Smooth muscle cell (in vitro differentiated cells): ENCODE measurements at regions not wholly inside any gene's neighbourhood (a gene's known extent, or its start where the extent isn't known, plus 50 kb on each side); places are given as distances from the start of the nearest gene placed in this dataset.

ENCODE experiments used
- DNase-seq: peaks from one replicate; lab custom pipeline; 2025; ENCODE audit not compliant: unreplicated experiment; lab: John Stamatoyannopoulos, UW
- H2AFZ ChIP-seq: fragments of 200-600 bp; sonication (generic); 2 replicates; pipeline ENCODE4 v1.6.0; 2016; ENCODE audit warnings: antibody characterized with exemption, low read depth, mild to moderate bottlenecking
- H3F3A ChIP-seq: fragments of 200-600 bp; sonication (generic); 2 replicates; pipeline ENCODE4 v1.6.0; 2017; ENCODE audit warnings: antibody characterized with exemption, low read depth
- H3K27ac ChIP-seq: fragments of 200-600 bp; sonication (generic); 2 replicates; pipeline ENCODE4 v1.5.1; 2016; ENCODE audit warnings: low read depth, mild to moderate bottlenecking
- H3K27me3 ChIP-seq: fragments of 200-600 bp; sonication (generic); 2 replicates; pipeline ENCODE4 v1.6.1; 2016; ENCODE audit warnings: low read depth, mild to moderate bottlenecking
- H3K36me3 ChIP-seq: fragments of 200-600 bp; sonication (generic); 2 replicates; pipeline ENCODE4 v1.5.1; 2016; ENCODE audit warnings: low read depth
- H3K4me1 ChIP-seq: fragments of 200-600 bp; sonication (generic); 2 replicates; pipeline ENCODE4 v1.5.1; 2016; ENCODE audit warnings: low read depth
- H3K4me2 ChIP-seq: fragments of 200-600 bp; sonication (generic); 2 replicates; pipeline ENCODE4 v1.6.0; 2016; ENCODE audit warnings: mild to moderate bottlenecking
- H3K4me3 ChIP-seq: fragments of 200-600 bp; sonication (generic); 2 replicates; pipeline ENCODE4 v1.5.1; 2016; ENCODE audit warnings: mild to moderate bottlenecking
- H3K79me2 ChIP-seq: fragments of 200-600 bp; sonication (generic); 2 replicates; pipeline ENCODE4 v1.6.0; 2016; ENCODE audit warnings: low read depth, mild to moderate bottlenecking
- H3K9ac ChIP-seq: fragments of 200-600 bp; sonication (generic); 2 replicates; pipeline ENCODE4 v1.6.0; 2016; ENCODE audit warnings: low read depth
- H3K9me3 ChIP-seq: fragments of 200-600 bp; sonication (generic); replicated peaks from 2 replicates; pipeline ENCODE4 v1.5.1; 2016; ENCODE audit warnings: low read depth
- H4K20me1 ChIP-seq: fragments of 200-600 bp; sonication (generic); 2 replicates; pipeline ENCODE4 v1.6.0; 2016; ENCODE audit warnings: low read depth
- CTCF ChIP-seq: fragments of 200-600 bp; sonication (generic); IDR thresholded peaks from 2 replicates; pipeline ENCODE4 v1.5.1; 2017; ENCODE audit warnings: borderline replicate concordance, mild to moderate bottlenecking, antibody characterized with exemption; ENCODE audit not compliant: insufficient read depth, poor library complexity, severe bottlenecking
- WGBS: methylation state at CpG from one replicate; pipeline ENCODE4 v1.1.7; 2016; ENCODE audit warnings: low lambda C conversion rate; 5-methylcytosine and 5-hydroxymethylcytosine counted together

GRCh38 chr11:90783111-90783510 lies 560.3 kb upstream of the CHORDC1 start:
- WGBS: 94% methylated on average over 3 of the region's 3 CpGs
- DNase-seq: no peak
- Histone ChIP-seq H3K79me2 (no peaks in the 10 kb centered on the region), H3K27ac (no peak overlapping the region), H3K9me3 (no peaks in the 10 kb centered on the region), H3K36me3 (no peaks in the 10 kb centered on the region), H3K9ac (no peak overlapping the region), H3K4me1 (no peaks in the 10 kb centered on the region), H3K4me2 (no peak overlapping the region), H2AFZ (no peak overlapping the region), H3K4me3 (no peak overlapping the region), H3K27me3 (no peaks in the 10 kb centered on the region), H4K20me1 (no peaks in the 10 kb centered on the region), H3F3A (no peaks in the 10 kb centered on the region)
- no peak for TF ChIP-seq CTCF

- no peak for DNase-seq
- Histone ChIP-seq H3K27me3 (no peaks in the 10 kb centered on the region), H3K9me3 (no peaks in the 10 kb centered on the region), H4K20me1 (no peaks in the 10 kb centered on the region), H3K79me2 (no peaks in the 10 kb centered on the region), H3K4me1 (no peaks in the 10 kb centered on the region), H2AFZ (no peak overlapping the region), H3K4me2 (no peak overlapping the region), H3K9ac (no peak overlapping the region), H3K36me3 (no peaks in the 10 kb centered on the region), H3F3A (no peaks in the 10 kb centered on the region), H3K27ac (no peak overlapping the region), H3K4me3 (no peak overlapping the region)
- TF ChIP-seq CTCF: no peak
Measured at GRCh38 chr11:90779098-90779497, 556.2 kb upstream of the CHORDC1 start.

DNA sequence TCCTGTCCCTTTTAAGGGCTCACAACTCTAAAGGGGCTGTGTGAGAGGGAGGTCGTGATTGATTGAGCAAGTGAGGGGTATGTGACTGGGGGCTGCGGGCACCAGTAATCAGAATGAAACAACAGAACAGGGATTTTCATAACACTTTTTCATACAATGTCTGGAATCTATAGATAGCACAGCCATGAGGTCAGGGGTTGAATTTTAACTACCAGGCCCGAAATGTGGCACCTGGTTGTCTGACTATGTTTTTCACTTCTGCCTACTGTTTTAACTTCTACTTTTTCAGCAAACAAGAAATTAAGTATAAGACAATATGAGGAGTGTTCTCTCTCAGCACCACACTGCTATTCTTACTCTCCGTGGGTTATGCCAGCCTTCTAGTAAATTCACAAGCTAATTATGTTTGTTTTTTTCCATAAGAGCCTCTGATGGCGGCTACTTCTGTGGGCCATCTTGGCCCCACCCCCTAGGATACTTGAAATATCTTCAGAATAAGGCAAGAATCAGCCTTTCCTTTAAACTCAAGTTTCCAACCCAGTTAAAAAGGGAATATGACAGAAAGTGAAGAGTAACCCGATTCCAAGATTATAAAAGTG lies 552.8 kb upstream of the CHORDC1 start:
- no peaks in the 10 kb centered on the region for H3K9me3 ChIP-seq
- WGBS: 94% methylated on average over 6 of the region's 6 CpGs

More for the DNA sequence above, 552.8 kb upstream of the CHORDC1 start:
- Histone ChIP-seq H3K4me3 (no peak overlapping the region), H2AFZ (no peak overlapping the region), H3K27ac (no peak overlapping the region), H3K4me2 (no peak overlapping the region), H3F3A (no peaks in the 10 kb centered on the region), H3K36me3 (no peaks in the 10 kb centered on the region), H3K27me3 (no peaks in the 10 kb centered on the region), H3K9ac (no peak overlapping the region), H3K79me2 (no peaks in the 10 kb centered on the region), H4K20me1 (no peaks in the 10 kb centered on the region), H3K4me1 (no peaks in the 10 kb centered on the region)
- DNase-seq: no peak
- no peak for TF ChIP-seq CTCF
